ENCODE measurements at regions not wholly inside any gene's neighbourhood (a gene's known extent, or its start where the extent isn't known, plus 50 kb on each side); places are given as distances from the start of the nearest gene placed in this dataset.

GRCh38 chr11:116193321-116194131, 579.3 kb downstream of the BUD13 start:
- no peak for DNase-seq (ENCODE audit: low read depth in 2 of 2, low spot score in 1 of 2)

- no peak for DNase-seq (ENCODE audit: low read depth in 2 of 2, low spot score in 1 of 2)
Measured at GRCh38 chr11:116192509-116193210, 580.1 kb downstream of the BUD13 start.

GRCh38 chr11:116190861-116191260, 581.9 kb downstream of the BUD13 start:
- DNase-seq (ENCODE audit: low read depth in 2 of 2, low spot score in 1 of 2) = no peak

- DNase-seq (ENCODE audit: low read depth in 2 of 2, low spot score in 1 of 2) = no peak
Measured at GRCh38 chr11:116189408-116190170, 583.2 kb downstream of the BUD13 start.

- DNase-seq (ENCODE audit: low read depth in 2 of 2, low spot score in 1 of 2) = no peak
Measured at GRCh38 chr11:116188350-116188749, 584.4 kb downstream of the BUD13 start.

GRCh38 chr11:116187026-116187425, 585.8 kb downstream of the BUD13 start:
- DNase-seq (ENCODE audit: low read depth in 2 of 2, low spot score in 1 of 2) = no peak

- DNase-seq (ENCODE audit: low read depth in 2 of 2, low spot score in 1 of 2) = no peak
Measured at GRCh38 chr11:116185551-116185950, 587.2 kb downstream of the BUD13 start.

GRCh38 chr11:116184763-116185162, 588.0 kb downstream of the BUD13 start:
- no peak for DNase-seq (ENCODE audit: low read depth in 2 of 2, low spot score in 1 of 2)

- no peak for DNase-seq (ENCODE audit: low read depth in 2 of 2, low spot score in 1 of 2)
Measured at GRCh38 chr11:116182356-116182966, 590.3 kb downstream of the BUD13 start.

- DNase-seq (ENCODE audit: low read depth in 2 of 2, low spot score in 1 of 2) = no peak
Measured at GRCh38 chr11:116180806-116181600, 591.8 kb downstream of the BUD13 start.

GRCh38 chr11:116179401-116179800, 593.4 kb downstream of the BUD13 start:
- no peak for DNase-seq (ENCODE audit: low read depth in 2 of 2, low spot score in 1 of 2)

GRCh38 chr11:116177521-116178210, 595.1 kb downstream of the BUD13 start:
- no peak for DNase-seq (ENCODE audit: low read depth in 2 of 2, low spot score in 1 of 2)

- no peak for DNase-seq (ENCODE audit: low read depth in 2 of 2, low spot score in 1 of 2)
Measured at GRCh38 chr11:116176484-116177005, 596.2 kb downstream of the BUD13 start.

- no peak for DNase-seq (ENCODE audit: low read depth in 2 of 2, low spot score in 1 of 2)
Measured at GRCh38 chr11:116175707-116176106, 597.1 kb downstream of the BUD13 start.

- no peak for DNase-seq (ENCODE audit: low read depth in 2 of 2, low spot score in 1 of 2)
Measured at GRCh38 chr11:116173941-116174911, 598.6 kb downstream of the BUD13 start.

GRCh38 chr11:116173506-116173905, 599.3 kb downstream of the BUD13 start:
- no peak for DNase-seq (ENCODE audit: low read depth in 2 of 2, low spot score in 1 of 2)

GRCh38 chr11:116172851-116173250, 599.9 kb downstream of the BUD13 start:
- no peak for DNase-seq (ENCODE audit: low read depth in 2 of 2, low spot score in 1 of 2)

GRCh38 chr11:116172156-116172555, 600.6 kb downstream of the BUD13 start:
- no peak for DNase-seq (ENCODE audit: low read depth in 2 of 2, low spot score in 1 of 2)
